NB4 (cell line): ENCODE measurements at regions not wholly inside any gene's neighbourhood (a gene's known extent, or its start where the extent isn't known, plus 50 kb on each side); places are given as distances from the start of the nearest gene placed in this dataset.

ENCODE experiments used
- DNase-seq: peaks from one replicate; pipeline ENCODE4 v3.0.0; 2010; ENCODE audit warnings: low read depth
- H3K4me3 ChIP-seq: one replicate; pipeline ENCODE4 v1.5.1; 2011; ENCODE audit warnings: mild to moderate bottlenecking, low read depth, low read length, moderate library complexity
- MAX ChIP-seq: IDR thresholded peaks from 2 replicates; pipeline ENCODE4 v1.6.1; 2011; ENCODE audit warnings: low read depth, low read length
- MYC ChIP-seq: IDR thresholded peaks from 2 replicates; pipeline ENCODE4 v1.6.1; 2011; ENCODE audit warnings: low read depth, low read length
- POLR2A ChIP-seq: IDR thresholded peaks from 2 replicates; pipeline ENCODE4 v1.6.1; 2011; ENCODE audit warnings: mild to moderate bottlenecking; ENCODE audit not compliant: insufficient read length; ENCODE audit errors: extremely low read depth
- TF ChIP-seq, protein P1 (sequence below): IDR thresholded peaks from one replicate; pipeline ENCODE4 v1.5.1; 2012; ENCODE audit warnings: low read depth, low read length

DNA sequence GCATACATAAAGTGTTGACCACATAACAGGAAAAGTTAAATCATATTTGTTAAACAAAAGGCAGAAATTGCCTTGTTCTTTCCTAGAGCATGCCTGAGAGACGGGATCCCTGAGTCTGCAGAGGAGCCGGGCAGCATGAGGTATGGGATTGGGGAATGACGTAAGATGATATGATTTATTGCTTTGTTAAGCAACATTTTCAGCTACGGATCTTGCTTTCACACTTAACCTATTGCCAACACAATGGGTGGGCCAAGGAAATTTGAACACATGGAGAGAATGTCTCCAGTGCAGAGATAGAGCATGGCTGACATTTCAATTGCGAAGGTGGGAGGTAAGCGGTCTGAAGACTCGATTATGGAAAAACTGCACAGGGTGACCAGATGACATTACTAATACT, 76.7 kb downstream of the EMX2 start:
- no peak overlapping the region for H3K4me3 ChIP-seq
- TF ChIP-seq MAX (no peak), MYC (no peak), POLR2A (no peak)
- TF ChIP-seq, protein P1, sequence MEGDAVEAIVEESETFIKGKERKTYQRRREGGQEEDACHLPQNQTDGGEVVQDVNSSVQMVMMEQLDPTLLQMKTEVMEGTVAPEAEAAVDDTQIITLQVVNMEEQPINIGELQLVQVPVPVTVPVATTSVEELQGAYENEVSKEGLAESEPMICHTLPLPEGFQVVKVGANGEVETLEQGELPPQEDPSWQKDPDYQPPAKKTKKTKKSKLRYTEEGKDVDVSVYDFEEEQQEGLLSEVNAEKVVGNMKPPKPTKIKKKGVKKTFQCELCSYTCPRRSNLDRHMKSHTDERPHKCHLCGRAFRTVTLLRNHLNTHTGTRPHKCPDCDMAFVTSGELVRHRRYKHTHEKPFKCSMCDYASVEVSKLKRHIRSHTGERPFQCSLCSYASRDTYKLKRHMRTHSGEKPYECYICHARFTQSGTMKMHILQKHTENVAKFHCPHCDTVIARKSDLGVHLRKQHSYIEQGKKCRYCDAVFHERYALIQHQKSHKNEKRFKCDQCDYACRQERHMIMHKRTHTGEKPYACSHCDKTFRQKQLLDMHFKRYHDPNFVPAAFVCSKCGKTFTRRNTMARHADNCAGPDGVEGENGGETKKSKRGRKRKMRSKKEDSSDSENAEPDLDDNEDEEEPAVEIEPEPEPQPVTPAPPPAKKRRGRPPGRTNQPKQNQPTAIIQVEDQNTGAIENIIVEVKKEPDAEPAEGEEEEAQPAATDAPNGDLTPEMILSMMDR: no peak
- DNase-seq: no peak

DNA sequence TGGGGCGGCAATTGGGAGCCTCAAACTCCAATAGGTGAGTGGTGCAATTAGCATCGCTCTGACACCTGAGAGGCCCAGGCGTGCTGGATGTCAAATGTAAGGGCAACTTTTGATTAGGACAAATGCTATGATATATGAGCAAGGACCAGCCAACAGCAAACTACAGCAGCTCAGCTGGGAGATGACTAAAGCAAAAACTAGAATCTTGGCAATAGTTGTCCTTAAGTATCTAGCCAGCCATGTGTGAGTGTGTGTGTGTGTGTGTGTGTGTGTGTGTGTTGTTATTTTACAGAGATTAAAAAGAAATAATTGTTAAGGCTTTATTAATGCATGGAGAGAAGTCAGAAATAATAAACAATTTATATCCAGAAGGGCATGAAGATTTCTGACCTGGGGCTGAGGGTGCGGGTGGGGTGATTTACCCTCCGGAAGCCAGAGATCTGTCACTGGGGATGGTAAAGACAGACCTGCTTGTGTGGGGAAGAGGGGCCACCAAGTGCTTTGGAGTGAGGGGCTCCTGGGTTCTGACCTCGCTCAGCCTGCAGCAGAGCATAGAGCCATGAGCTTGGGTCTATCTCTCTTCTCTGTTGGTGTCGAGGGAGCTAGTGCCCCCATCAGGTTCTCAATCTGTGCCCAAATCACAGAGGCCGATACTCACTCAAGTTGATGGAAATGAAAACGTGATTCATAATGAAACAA, 77.3 kb downstream of the EMX2 start:
- no peak overlapping the region for H3K4me3 ChIP-seq
- TF ChIP-seq, protein P1: no peak
- no peak for TF ChIP-seq MYC
- TF ChIP-seq POLR2A: no peak
- no peak for TF ChIP-seq MAX
- DNase-seq: no peak

DNA sequence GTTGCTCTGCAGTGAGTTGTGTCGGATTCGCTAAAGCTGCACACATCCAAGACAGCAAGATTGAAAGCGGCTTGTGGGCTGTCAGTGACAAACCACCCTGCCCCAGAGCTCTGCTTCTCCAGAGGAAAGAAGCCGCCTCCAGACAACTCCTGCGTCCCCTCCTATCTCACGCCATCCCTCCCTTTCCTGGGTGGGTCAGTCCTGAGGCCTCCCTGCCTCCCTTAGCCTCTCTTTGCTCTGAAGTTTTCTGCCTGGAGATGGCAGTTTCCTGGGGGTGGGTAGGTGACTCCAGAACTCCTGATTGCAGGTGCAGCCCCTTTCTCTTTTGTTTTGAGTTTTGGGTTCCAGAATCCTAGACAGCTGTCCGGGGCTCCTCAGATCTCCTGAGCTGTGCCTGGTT, 78.7 kb downstream of the EMX2 start:
- H3K4me3 ChIP-seq: no peak overlapping the region
- TF ChIP-seq MYC (no peak), POLR2A (no peak), MAX (no peak)
- TF ChIP-seq, protein P1: no peak
- DNase-seq: no peak

- TF ChIP-seq MAX (no peak), POLR2A (no peak), MYC (no peak)
- TF ChIP-seq, protein P1: no peak
- no peak overlapping the region for H3K4me3 ChIP-seq
These were observed 79.4 kb downstream of the EMX2 start for GRCh38 chr10:117621795-117622420.

DNA sequence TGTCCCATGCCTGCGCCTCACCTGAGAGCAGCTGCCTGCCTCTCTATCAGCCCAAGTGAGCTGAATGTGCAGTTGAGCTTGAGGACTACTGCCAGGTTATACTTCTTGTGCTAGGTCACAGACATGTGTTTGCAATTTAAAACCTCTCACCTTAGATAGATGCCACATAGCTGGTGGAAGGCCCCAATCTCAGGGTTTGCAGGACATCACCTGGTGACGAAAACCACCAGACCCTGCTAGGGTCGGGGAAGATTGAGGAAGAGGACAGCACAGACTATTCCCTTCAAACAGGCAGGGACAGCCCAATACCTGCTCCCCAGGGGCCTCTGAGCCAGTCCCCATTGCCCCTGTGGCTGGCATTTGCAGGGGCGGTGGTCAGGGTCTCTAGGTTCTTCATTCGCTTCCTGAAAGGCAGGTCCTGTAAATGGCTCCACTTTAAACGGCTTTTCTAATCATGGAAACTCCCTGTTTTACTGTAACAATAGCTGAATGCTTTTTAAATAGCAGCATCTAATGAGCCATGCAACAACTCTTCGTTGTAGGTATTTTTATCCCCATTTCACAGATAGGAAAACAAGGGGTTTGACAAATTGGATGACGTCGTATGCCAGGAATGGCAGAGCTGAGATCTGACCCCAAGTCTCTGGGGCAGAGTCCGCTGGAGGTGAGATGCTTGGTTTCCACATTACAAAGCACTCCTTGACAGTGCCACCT, 80.1 kb downstream of the EMX2 start:
- DNase-seq: no peak
- TF ChIP-seq MAX: no peak
- TF ChIP-seq, protein P1: no peak
- TF ChIP-seq POLR2A: no peak
- no peak for TF ChIP-seq MYC
- H3K4me3 ChIP-seq: no peak overlapping the region

More at GRCh38 chr10:117621795-117622420, 79.4 kb downstream of the EMX2 start:
- no peak for DNase-seq
